SKM-1 treated with dmso at 0.1 percent for 144 hours (cell line): ENCODE measurements at regions not wholly inside any gene's neighbourhood (a gene's known extent, or its start where the extent isn't known, plus 50 kb on each side); places are given as distances from the start of the nearest gene placed in this dataset.
"Not testable (repeated sequence)": the region's sequence is repeated elsewhere in the genome, so short reads cannot be mapped to it uniquely, and the experiment has no call there.

Experiments used
- DNase-seq: peaks from one replicate; lab custom pipeline; 2025; ENCODE audit not compliant: unreplicated experiment; lab: John Stamatoyannopoulos, UW

GRCh38 chr9:1115370-1115769 is 65.2 kb downstream of the DMRT2 start:
- DNase-seq, result no peak

- no peak for DNase-seq
Measured at GRCh38 chr9:1117439-1117838, 67.3 kb downstream of the DMRT2 start.

GRCh38 chr9:1120500-1121165 is 70.5 kb downstream of the DMRT2 start:
- DNase-seq, result no peak

- DNase-seq, result no peak
Measured at GRCh38 chr9:1125741-1126140, 75.6 kb downstream of the DMRT2 start.

GRCh38 chr9:1128046-1128445 is 77.9 kb downstream of the DMRT2 start:
- DNase-seq, result no peak

- no peak for DNase-seq
Measured at GRCh38 chr9:1129382-1129781, 79.2 kb downstream of the DMRT2 start.

GRCh38 chr9:1140057-1140456 is 89.9 kb downstream of the DMRT2 start:
- DNase-seq, result no peak

GRCh38 chr9:1151691-1152090 is 101.5 kb downstream of the DMRT2 start:
- no peak for DNase-seq

- DNase-seq, result no peak
Measured at GRCh38 chr9:1152171-1152570, 102.0 kb downstream of the DMRT2 start.

GRCh38 chr9:1154739-1155138 is 104.6 kb downstream of the DMRT2 start:
- DNase-seq, result no peak

GRCh38 chr9:1155602-1156001 is 105.4 kb downstream of the DMRT2 start:
- DNase-seq, result no peak

- no peak for DNase-seq
Measured at GRCh38 chr9:1156794-1157550, 106.8 kb downstream of the DMRT2 start.

GRCh38 chr9:1157836-1158235 is 107.7 kb downstream of the DMRT2 start:
- DNase-seq, result no peak

- DNase-seq, result no peak
Measured at GRCh38 chr9:1170918-1171317, 120.8 kb downstream of the DMRT2 start.

- DNase-seq, result no peak
Measured at GRCh38 chr9:1171546-1171945, 121.4 kb downstream of the DMRT2 start.

GRCh38 chr9:1173211-1173610 is 123.1 kb downstream of the DMRT2 start:
- no peak for DNase-seq

- DNase-seq, result no peak
Measured at GRCh38 chr9:1173993-1174392, 123.8 kb downstream of the DMRT2 start.

GRCh38 chr9:1179366-1179765 is 129.2 kb downstream of the DMRT2 start:
- DNase-seq, result no peak

- DNase-seq, result no peak
Measured at GRCh38 chr9:1184146-1184545, 134.0 kb downstream of the DMRT2 start.

- not testable (repeated sequence) for DNase-seq
Measured at GRCh38 chr9:1187137-1187536, 137.0 kb downstream of the DMRT2 start.

- not testable (repeated sequence) for DNase-seq
Measured at GRCh38 chr9:1195636-1196035, 145.5 kb downstream of the DMRT2 start.

GRCh38 chr9:1198085-1198484 is 147.9 kb downstream of the DMRT2 start:
- DNase-seq, result no peak

GRCh38 chr9:1200847-1201251 is 150.7 kb downstream of the DMRT2 start:
- DNase-seq, result no peak
